Ascending aorta (tissue), 2 donors: ENCODE measurements at regions not wholly inside any gene's neighbourhood (a gene's known extent, or its start where the extent isn't known, plus 50 kb on each side); places are given as distances from the start of the nearest gene placed in this dataset.

Experiments used
- DNase-seq, 2 donors: peaks; one replicate each; pipeline ENCODE4 v3.0.0-alpha.2; 2019; ENCODE audit warnings: low spot score in 2 of 2
- H3K27ac ChIP-seq, 2 donors: fragments of 200-600 bp; sonication (generic); one replicate each; pipeline ENCODE4 v1.5.1; 2016 to 2017; ENCODE audit warnings: mild to moderate bottlenecking in 1 of 2
- H3K27me3 ChIP-seq: fragments of 200-600 bp; sonication (generic); one replicate; pipeline ENCODE4 v1.5.1; 2017
- H3K36me3 ChIP-seq, 2 donors: fragments of 200-600 bp; sonication (generic); one replicate each; pipeline ENCODE4 v1.5.1; 2016
- H3K4me1 ChIP-seq, 2 donors: fragments of 200-600 bp; sonication (generic); one replicate each; pipeline ENCODE4 v1.5.1; 2016 to 2017; ENCODE audit warnings: mild to moderate bottlenecking in 1 of 2
- H3K4me3 ChIP-seq, 2 donors: fragments of 200-600 bp; sonication (generic); one replicate each; pipeline ENCODE4 v1.5.1; 2016 to 2017; ENCODE audit warnings: mild to moderate bottlenecking in 1 of 2
- H3K9me3 ChIP-seq, 2 donors: fragments of 200-600 bp; sonication (generic); one replicate each; pipeline ENCODE4 v1.5.1; 2016
- intact Hi-C: fragments of 100-400 bp; cut with DNase I; formaldehyde crosslinking; loops from one replicate; pipeline ENCODE4 v1.15.1; 2023
- TF ChIP-seq, protein P1 (sequence below), 3 experiments: fragments of 200-600 bp in 2 of 3; fragments of 450-650 bp in 1 of 3; sonication (generic) in 2 of 3; IDR thresholded peaks; one replicate each; pipeline ENCODE4 v1.5.1; 2016 to 2019; ENCODE audit warnings: antibody characterized with exemption in 3 of 3, mild to moderate bottlenecking in 1 of 3, moderate library complexity in 1 of 3

DNA sequence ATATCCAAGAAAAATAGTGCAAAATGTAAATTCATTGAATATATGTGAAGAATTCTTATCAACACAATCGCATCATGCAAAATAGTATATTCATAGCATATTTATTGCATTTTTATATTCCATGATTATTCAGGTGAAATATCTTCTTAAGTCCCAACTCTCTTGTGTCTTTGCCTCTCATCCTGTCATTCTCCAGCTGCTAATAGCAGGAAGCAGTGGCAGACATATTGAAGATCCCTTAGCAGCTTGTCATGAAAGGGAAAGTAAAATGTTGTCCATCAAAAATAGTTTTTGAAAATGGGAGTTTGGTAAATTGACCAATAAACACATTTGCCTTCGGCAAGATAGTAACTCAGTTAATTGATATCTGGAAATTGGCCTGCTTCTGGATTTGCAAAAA, 265.3 kb upstream of the TGFBR2 start:
- Histone ChIP-seq H3K4me3 (no peak overlapping the region), H3K27me3 (no peaks in the 10 kb centered on the region), H3K4me1 (peaks cover 0 to 14% of the 10 kb centered on the region in 2 donors), H3K36me3 (no peaks in the 10 kb centered on the region), H3K27ac (peak overlapping the region; percentile 59 to 61), H3K9me3 (no peaks in the 10 kb centered on the region)
- intact Hi-C loops: loop anchor here (5.0 kb wide), 2 partner anchors 101 to 266 kb away; partner anchors contain the start of gene TGFBR2
- no peak for DNase-seq
- TF ChIP-seq, protein P1, sequence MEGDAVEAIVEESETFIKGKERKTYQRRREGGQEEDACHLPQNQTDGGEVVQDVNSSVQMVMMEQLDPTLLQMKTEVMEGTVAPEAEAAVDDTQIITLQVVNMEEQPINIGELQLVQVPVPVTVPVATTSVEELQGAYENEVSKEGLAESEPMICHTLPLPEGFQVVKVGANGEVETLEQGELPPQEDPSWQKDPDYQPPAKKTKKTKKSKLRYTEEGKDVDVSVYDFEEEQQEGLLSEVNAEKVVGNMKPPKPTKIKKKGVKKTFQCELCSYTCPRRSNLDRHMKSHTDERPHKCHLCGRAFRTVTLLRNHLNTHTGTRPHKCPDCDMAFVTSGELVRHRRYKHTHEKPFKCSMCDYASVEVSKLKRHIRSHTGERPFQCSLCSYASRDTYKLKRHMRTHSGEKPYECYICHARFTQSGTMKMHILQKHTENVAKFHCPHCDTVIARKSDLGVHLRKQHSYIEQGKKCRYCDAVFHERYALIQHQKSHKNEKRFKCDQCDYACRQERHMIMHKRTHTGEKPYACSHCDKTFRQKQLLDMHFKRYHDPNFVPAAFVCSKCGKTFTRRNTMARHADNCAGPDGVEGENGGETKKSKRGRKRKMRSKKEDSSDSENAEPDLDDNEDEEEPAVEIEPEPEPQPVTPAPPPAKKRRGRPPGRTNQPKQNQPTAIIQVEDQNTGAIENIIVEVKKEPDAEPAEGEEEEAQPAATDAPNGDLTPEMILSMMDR (IDR thresholded peaks at IDR 0.05): no peak

DNA sequence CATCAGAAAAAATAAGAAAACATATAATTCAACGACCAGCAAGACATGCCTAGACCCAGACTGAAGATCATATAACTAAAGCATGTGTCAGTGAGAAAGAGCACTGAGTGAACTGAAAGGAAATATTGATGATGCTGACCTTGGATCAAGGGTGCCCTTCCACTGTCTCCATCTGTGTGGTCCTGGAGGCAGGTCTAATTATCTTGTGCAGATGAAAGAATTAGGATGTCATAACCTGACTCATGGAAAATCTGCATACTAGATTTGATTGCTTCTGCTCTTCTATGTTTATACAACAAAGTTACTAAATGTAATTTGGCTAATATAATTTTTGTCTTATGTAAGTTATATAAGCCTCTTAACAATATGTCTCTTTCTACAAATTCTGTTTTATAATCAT, 264.6 kb upstream of the TGFBR2 start:
- intact Hi-C loops: loop anchor here (5.0 kb wide), 2 partner anchors 100 to 265 kb away; partner anchors contain the start of gene TGFBR2
- no peaks in the 10 kb centered on the region for H3K9me3 ChIP-seq
- no peaks in the 10 kb centered on the region for H3K36me3 ChIP-seq
- peak overlapping the region; percentile 59 to 61 for H3K27ac ChIP-seq
- TF ChIP-seq, protein P1 (IDR thresholded peaks at IDR 0.05): no peak
- H3K4me3 ChIP-seq: no peak overlapping the region
- DNase-seq: no peak
- no peaks in the 10 kb centered on the region for H3K27me3 ChIP-seq
- peaks cover 0 to 16% of the 10 kb centered on the region in 2 donors for H3K4me1 ChIP-seq

DNA sequence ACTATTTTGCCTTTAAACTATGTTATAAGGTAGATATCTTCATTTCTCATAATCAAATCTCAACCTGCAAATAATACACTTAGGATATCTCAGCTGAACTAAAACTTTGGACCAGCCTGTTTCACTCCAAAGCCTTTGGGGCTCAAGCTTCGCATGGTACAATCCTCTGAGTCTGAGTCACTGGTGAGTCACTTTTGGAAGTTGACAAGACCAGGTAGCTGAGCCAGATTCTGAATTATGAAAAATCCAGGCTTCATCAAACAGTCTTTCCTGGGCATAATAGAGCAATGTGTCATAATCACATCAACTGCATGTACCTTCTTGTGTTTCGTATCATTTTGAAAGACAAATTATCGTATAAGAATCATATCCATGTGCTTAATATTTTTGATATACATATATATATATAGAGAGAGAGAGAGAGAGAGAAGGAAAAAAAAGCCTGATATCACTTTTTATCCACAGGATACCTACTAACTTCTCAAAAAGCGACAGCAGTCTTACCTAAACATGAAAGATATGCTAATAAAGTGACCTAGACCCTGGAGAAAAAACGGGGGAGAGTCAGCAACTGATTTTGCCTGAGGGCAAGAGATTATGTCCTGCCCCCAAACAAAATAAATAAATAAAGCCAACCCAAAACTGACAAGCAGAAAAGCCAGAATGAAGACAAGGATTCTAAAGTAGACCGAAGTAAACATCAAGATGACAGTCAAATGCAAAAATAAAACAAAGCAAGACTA, 263.9 kb upstream of the TGFBR2 start:
- peak; percentile 20 to 79 for DNase-seq
- intact Hi-C loops: loop anchor here (5.0 kb wide), 2 partner anchors 100 to 265 kb away; partner anchors contain the start of gene TGFBR2

DNA sequence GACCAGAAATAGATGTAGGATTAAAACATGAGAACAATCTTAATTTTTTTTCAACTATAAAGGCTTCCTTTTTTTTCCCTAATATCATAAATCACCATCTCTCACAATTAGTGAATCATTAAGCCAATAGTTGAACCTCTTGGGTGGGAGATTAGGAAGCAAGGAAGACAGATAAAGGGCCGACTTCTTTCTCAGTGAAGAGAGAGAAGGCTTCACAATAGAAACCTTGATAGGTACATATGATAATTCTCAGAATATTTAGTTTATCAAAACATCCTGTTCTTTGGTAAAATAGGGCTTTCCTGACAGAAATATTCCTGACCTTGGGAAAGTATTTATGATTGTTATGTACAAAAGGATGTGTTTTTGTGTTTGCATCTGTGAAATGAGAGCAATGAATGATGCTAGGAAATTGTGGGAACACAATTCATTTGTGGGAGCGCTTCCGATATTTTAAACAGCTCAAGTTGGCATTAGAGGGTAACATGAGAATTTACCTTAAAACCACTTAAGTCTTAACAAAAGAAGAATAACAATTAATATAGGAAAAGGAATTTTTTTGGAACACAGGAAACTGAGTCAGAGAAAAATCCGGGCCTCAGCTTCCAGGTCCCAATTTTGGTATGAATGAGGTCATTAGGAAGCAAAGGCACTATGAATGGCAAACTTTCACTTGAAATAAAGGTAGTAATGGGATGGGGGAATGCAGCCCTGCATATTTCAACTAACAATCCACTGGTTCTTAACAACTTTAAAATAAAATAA, 263.2 kb upstream of the TGFBR2 start:
- Histone ChIP-seq H3K27ac (peak overlapping the region; percentile 68 to 70), H3K36me3 (no peaks in the 10 kb centered on the region), H3K4me3 (no peak overlapping the region), H3K4me1 (peaks cover 0 to 20% of the 10 kb centered on the region in 2 donors), H3K9me3 (no peaks in the 10 kb centered on the region), H3K27me3 (no peaks in the 10 kb centered on the region)
- intact Hi-C loops: loop anchor here (5.0 kb wide), 2 partner anchors 99 to 264 kb away; partner anchors contain the start of gene TGFBR2
- no peak for DNase-seq
- TF ChIP-seq, protein P1 (IDR thresholded peaks at IDR 0.05): no peak

More for the DNA sequence above, 263.9 kb upstream of the TGFBR2 start:
- Histone ChIP-seq H3K27me3 (no peaks in the 10 kb centered on the region), H3K4me3 (no peak overlapping the region), H3K9me3 (no peaks in the 10 kb centered on the region), H3K36me3 (no peaks in the 10 kb centered on the region), H3K4me1 (peaks cover 0 to 18% of the 10 kb centered on the region in 2 donors), H3K27ac (peak overlapping the region; percentile 68 to 70)
- TF ChIP-seq, protein P1 (IDR thresholded peaks at IDR 0.05): no peak

DNA sequence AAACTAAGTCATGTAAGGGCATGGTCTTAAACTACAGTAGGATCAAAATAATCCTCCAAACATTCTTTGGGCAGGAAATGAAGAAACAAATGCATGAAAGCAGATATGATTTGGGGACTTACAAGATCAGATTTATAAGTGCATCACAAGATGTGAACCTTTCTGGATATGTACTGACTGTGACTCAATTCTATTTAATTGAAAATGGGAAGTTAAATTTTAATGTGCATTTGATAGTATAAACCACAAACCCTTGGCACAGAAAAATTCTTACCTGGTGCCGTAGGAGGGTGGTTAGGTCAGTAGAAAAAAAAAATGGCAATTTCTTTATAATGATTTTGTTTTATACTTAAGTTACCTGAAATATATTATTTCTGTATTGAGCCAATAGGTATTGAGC, 262.5 kb upstream of the TGFBR2 start:
- H3K36me3 ChIP-seq: no peaks in the 10 kb centered on the region
- H3K27ac ChIP-seq: peak overlapping the region in 1 of 2 donors; percentile 68
- no peak overlapping the region for H3K4me3 ChIP-seq
- H3K4me1 ChIP-seq: peaks cover 0 to 23% of the 10 kb centered on the region in 2 donors
- no peaks in the 10 kb centered on the region for H3K9me3 ChIP-seq
- H3K27me3 ChIP-seq: no peaks in the 10 kb centered on the region
- DNase-seq: no peak
- intact Hi-C loops: loop anchor here (5.0 kb wide), 2 partner anchors 98 to 263 kb away; partner anchors contain the start of gene TGFBR2
- TF ChIP-seq, protein P1 (IDR thresholded peaks at IDR 0.05): no peak
